ENCODE measurements at regions not wholly inside any gene's neighbourhood (a gene's known extent, or its start where the extent isn't known, plus 50 kb on each side); places are given as distances from the start of the nearest gene placed in this dataset.
A peak's percentile ranks its signal among the peaks of the same experiment; 100 is the strongest.
"Not testable (repeated sequence)": the region's sequence is repeated elsewhere in the genome, so short reads cannot be mapped to it uniquely, and the experiment has no call there.

- DNase-seq, result no peak
Observed at GRCh38 chr13:30816736-30817135, 81.4 kb downstream of the ALOX5AP start.

DNA sequence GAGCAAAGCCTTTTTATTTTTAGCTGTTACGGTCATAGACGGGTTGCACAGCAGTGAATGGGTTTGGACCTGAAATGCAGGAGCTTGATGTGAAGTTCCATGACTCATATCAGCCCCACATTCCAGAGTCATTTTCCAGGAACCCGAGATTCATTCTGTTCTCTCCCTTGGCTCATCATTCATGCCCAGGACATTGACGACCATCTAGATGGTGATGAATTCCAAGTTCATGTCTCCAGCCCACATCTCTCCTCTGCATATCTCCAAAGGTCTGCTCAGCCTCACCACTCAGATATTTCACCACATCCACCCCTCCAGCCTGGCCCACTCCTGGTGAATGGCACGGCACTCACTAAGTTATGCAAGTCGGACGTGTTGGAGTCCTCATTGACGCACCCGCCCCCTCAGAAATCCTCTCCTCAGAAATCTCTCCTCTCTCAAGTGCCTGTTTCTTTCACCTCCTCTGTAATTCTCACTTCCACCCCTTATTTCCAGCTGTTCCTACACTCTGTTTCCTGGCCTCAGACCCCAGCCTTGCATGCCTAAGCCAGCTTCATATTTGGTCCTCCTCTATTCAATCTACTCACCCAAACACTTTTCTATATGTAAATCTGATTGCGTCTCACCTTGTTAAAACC is 83.1 kb downstream of the ALOX5AP start:
- DNase-seq, result no peak

DNA sequence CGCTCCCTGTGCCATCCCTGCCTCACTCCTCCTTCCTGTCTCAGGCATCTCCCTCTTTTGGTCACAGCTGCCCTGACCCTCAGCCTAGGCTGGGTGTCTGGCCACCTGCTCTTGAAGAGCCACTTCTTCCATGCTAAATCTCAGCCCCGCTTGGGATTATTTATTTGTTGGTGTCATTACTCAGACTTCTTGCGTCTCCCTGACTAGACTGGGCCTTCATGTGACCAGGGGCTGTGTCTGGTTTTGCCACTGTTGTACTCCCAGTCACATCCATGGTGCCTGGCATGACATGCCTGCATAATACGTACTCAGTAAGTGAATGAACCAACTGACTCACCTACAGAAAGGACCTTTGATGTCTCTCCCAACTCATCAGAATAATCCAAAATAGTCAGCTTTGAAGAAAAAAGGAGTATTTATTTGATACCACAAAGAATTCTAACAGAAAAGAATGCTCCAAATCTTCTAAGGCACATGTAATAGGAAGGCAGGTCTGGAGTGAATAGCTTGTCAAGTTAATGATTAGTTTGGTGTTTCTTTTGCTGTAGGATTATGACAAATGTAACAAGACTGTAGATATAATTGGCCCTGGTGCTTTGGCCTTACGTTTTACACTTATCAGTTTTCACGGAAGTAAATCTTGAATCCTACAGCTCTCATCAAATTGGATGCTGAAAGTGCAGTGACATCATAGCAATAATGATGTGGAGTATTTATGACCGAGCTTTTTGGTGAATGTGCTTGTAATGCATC is 84.0 kb downstream of the ALOX5AP start:
- DNase-seq, result no peak

DNA sequence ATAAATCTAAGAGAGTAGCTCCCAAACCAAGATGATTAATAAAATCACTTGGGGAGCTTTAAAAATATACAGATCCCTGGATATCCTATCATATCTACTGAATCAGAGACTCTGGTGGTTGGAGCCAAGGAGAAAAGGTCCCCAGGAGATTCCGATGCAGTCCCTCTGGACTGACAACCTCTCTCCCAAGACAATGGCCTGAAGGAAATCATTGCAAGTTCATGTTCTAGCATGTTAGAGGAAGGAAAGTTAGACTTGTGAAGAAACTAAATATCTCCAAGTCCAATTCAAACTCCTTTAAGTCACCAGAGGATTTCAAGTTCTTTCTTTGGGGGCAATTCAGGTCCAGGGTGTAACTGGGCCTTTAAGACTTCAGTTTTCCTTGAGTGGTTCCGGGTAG is 84.7 kb upstream of the MEDAG start:
- DNase-seq, result no peak

- DNase-seq, result no peak
Observed at GRCh38 chr13:30824651-30825050, 81.4 kb upstream of the MEDAG start.

DNA sequence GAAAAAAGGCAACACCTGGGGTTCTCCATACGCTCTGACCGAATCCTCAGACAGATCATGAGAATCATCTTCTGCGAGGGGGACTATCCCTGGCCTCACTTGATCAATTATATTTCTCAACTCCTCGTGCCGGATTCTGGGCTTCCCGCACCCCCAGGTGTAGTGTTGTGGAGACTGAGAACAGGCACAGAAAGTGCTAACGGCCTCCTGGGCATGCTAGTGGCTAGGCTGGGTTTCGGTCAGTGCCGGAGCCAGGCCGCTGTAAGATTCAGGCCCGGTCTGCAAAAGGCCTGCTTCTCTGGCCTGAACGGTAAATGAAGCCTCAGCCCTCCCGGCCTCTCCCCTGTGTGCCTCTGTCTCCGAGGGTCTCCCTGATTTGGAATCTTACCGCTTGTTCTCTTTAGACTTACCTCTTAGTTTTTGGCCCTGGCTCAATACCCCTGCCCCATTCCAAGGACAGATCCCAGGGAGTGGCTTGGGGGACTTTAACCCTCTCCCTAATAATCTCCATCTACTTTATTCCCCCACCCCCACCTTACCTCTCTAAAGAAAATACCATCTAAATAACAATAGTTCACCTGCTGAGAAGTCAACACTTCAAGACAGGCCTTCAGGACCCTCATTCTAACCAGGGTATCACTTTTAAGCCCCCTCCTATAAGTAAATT is 79.0 kb upstream of the MEDAG start:
- DNase-seq, result no peak

- no peak for DNase-seq
Observed at GRCh38 chr13:30827578-30827925, 78.5 kb upstream of the MEDAG start.

GRCh38 chr13:30829145-30829832 is 76.8 kb upstream of the MEDAG start:
- no peak for DNase-seq

DNA sequence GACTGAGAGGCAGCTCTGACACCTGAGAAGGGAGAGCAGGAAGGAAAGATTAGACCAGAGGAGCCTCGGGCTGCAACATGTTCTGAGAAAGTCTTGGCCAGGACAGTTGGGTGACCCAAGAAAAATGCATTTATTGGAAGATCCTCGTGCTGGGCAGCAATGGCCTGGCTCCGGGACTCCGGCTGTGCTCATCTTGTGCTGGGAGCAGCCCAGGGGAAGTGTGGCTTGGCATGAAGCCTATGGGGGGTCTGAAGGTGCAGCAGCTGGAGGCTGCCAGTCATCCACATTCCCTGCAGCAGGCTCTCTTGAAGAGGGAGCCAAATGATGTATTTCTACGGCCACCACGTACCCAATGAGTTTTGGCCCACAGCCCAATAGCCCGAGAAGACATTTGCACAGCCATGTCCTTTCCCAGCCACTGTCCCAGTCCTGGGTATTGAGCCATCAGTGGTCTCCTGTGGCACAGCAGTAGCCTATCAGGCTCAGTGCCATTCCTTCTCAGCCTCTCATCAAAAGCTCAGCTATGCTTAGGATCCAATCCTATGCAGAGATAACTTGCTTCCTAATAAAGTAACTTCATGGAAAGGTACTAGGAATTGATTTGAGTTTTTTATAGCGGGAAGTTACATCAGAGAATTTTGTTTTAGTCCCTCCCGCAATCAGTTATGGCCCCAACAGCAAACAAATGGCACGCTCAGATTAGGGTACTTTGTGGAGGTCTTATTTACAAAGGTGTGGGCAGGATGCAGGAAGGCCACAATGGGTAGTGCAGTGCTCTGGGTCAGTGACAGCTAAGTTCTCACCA is 76.0 kb upstream of the MEDAG start:
- no peak for DNase-seq

DNA sequence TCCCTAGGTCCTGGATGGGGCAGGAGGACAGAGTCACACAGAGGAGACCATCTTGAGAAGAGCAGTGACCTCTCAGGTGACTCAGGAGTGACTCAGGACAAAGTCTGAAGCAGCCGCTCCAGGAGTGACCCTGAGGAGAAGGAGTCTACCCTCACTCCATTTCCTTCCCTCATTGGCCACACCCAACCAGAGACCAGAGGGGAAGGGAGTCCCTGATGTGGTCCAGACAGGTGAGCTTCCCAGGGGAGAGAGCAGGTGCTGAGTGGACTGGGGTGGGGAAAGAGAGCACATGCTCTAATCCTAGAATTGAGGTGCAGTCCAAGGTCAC is 75.5 kb upstream of the MEDAG start:
- DNase-seq, result no peak

DNA sequence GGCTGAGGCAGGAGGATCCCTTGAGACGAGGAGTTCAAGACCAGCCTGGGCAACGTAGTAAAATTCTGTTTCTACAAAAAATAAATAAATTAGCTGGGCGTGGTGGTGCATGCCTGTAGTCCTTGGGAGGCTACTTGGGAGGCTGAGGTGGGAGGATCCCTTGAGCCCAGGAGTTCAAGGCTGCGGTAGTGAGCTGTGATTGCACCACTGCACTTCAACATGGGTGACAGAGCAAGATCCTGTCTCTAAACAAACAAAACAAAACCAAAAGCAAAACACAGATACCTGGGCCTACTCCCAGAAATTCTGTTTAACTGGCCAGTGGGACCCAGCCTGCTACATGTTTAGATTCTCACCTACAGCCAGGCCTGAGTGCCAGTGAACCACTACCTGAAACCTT is 74.6 kb upstream of the MEDAG start:
- no peak for DNase-seq

GRCh38 chr13:30832377-30832776 is 73.7 kb upstream of the MEDAG start:
- DNase-seq, result no peak

DNA sequence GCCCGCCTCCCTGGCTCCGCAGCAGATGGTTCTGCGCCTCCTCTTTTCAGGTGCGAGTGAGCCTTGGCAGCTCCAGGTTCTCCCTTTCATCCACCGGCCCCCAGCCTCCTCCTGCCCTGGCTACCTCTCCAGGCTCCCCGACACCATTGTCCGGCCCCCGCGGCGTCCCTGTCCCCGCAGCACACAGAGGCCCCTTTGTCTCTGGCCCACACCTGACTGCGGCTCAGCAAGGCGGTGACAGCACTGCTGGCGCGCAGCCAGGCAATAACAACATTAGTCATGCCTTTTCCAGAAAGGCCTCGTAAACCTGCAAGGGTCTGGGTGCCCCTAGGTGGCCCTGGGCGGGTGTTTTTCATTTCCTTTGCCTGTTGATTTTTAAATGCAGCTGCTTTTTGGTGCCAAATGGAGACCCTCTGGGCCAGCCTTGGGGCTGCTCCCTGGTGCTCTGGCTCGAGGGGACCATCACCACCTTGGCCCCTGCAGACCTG is 73.2 kb upstream of the MEDAG start:
- peak; percentile 45 for DNase-seq

DNA sequence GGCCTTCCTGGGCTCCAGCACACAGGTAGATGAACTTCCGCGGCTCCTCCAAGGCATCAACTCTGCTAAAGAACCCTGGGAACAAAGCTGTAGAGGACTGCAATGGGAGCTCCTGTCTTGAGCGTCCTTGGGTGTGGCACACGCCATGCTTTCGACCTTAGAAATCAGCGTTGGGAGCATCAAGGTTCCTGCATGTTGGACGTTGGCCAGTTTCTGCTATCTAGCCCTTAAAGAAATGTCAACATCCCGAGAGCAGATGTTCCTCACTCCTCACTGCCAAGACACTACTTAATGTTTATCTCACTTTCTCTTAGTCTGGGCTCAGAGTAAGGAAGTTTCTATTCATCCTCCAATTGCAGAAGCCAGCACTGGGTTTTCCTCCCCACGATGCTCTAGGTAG is 70.6 kb upstream of the MEDAG start:
- DNase-seq, result no peak

- no peak for DNase-seq
Observed at GRCh38 chr13:30837227-30838159, 68.6 kb upstream of the MEDAG start.

- DNase-seq, result not testable (repeated sequence)
Observed at GRCh38 chr13:30839636-30840035, 66.4 kb upstream of the MEDAG start.

DNA sequence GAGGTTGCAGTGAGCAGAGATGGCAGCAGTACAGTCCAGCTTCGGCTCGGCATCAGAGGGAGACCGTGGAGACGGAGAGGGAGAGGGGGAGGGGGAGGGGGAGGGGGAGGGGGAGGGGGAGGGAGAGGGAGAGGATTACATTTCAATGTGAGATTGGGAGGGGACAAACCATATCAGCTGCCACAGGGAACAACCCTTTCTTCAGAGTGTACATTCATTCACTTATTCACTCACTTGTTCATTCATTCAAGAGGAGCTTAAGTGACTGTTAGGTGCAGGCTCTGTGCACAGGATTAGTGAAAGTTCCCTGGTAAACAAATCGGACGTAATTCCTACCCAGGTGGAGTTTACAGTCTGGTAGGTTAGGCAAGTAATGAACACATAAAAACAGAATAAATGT is 65.6 kb upstream of the MEDAG start:
- no peak for DNase-seq

- DNase-seq, result no peak
Observed at GRCh38 chr13:30841154-30841553, 64.9 kb upstream of the MEDAG start.

GRCh38 chr13:30843548-30843947 is 62.5 kb upstream of the MEDAG start:
- no peak for DNase-seq

- DNase-seq, result no peak
Observed at GRCh38 chr13:30844548-30845296, 61.3 kb upstream of the MEDAG start.
